ENCODE measurements at regions not wholly inside any gene's neighbourhood (a gene's known extent, or its start where the extent isn't known, plus 50 kb on each side); places are given as distances from the start of the nearest gene placed in this dataset.

DNA sequence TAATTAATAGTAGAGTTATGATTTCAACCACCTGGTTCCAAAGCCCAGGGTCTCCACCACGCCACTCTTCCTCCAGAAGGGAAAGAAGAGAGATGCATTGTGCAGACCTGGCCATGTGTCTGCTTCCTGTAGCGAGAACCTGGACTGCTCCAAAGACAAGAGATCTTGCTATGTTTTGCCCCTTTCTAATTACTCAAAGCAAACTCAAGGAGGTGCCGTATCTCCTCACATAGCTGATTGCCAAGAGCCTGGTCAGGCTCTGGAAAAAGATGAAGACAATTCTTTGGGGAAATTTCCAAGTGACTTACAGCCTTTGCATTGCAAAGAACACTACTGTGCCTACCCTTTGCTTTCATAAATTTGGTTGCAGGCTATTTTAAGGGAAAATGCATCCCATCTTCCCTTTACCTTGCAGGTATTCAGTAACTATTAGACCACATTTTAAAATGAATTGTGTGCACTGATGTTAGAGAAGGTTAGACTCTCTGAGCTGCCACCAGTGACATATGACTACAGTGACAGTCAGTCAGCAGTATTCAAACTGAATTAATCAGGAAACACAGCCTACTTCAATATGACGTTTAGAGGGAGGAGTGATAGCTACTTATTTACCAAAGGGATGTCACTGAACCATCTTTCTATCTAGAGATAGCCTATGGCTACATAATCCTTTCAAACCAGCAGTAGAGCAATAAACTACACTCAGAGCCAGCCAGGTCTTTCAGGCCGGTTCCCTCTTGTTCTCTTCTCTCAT, 842.1 kb upstream of the FANCL start:
- no peaks in the 10 kb centered on the region for H3K4me1 ChIP-seq
- TF ChIP-seq, protein P1, sequence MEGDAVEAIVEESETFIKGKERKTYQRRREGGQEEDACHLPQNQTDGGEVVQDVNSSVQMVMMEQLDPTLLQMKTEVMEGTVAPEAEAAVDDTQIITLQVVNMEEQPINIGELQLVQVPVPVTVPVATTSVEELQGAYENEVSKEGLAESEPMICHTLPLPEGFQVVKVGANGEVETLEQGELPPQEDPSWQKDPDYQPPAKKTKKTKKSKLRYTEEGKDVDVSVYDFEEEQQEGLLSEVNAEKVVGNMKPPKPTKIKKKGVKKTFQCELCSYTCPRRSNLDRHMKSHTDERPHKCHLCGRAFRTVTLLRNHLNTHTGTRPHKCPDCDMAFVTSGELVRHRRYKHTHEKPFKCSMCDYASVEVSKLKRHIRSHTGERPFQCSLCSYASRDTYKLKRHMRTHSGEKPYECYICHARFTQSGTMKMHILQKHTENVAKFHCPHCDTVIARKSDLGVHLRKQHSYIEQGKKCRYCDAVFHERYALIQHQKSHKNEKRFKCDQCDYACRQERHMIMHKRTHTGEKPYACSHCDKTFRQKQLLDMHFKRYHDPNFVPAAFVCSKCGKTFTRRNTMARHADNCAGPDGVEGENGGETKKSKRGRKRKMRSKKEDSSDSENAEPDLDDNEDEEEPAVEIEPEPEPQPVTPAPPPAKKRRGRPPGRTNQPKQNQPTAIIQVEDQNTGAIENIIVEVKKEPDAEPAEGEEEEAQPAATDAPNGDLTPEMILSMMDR (IDR thresholded peaks at IDR 0.05), result no peak
- ATAC-seq (no peak), DNase-seq (no peak)
- H3K9me3 ChIP-seq, result no peaks in the 10 kb centered on the region
- H3K36me3 ChIP-seq, result no peaks in the 10 kb centered on the region
- intact Hi-C loops (cut with DNase I), result no loop called here
- H3K4me3 ChIP-seq, result no peak overlapping the region
- H3K27me3 ChIP-seq (ENCODE audit: low read depth), result no peaks in the 10 kb centered on the region
- H3K27ac ChIP-seq, result no peak overlapping the region

DNA sequence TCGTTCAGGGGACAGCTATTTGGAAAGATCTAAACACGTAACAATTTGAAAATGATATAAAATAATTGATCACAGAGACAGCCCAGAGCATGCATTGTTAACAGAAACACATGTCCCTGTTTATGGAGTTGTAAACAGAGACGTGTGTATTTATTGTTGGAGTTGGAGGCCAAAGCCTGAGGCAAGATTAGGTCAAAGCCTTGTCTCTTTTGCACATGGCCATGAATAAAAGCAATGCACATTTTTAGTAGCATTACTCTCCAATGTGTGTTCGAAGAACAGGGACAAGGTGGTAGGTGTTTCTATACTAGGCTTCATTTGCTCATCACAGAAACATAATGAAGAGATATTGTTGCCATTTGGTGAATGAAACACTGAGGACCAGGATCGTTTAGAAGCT, 841.5 kb upstream of the FANCL start:
- Histone ChIP-seq H3K27me3 (ENCODE audit: low read depth) (no peaks in the 10 kb centered on the region), H3K4me3 (no peak overlapping the region), H3K9me3 (no peaks in the 10 kb centered on the region), H3K27ac (no peak overlapping the region), H3K36me3 (no peaks in the 10 kb centered on the region), H3K4me1 (no peaks in the 10 kb centered on the region)
- intact Hi-C loops (cut with DNase I), result no loop called here
- TF ChIP-seq, protein P1 (IDR thresholded peaks at IDR 0.05), result no peak
- ATAC-seq (no peak), DNase-seq (no peak)

DNA sequence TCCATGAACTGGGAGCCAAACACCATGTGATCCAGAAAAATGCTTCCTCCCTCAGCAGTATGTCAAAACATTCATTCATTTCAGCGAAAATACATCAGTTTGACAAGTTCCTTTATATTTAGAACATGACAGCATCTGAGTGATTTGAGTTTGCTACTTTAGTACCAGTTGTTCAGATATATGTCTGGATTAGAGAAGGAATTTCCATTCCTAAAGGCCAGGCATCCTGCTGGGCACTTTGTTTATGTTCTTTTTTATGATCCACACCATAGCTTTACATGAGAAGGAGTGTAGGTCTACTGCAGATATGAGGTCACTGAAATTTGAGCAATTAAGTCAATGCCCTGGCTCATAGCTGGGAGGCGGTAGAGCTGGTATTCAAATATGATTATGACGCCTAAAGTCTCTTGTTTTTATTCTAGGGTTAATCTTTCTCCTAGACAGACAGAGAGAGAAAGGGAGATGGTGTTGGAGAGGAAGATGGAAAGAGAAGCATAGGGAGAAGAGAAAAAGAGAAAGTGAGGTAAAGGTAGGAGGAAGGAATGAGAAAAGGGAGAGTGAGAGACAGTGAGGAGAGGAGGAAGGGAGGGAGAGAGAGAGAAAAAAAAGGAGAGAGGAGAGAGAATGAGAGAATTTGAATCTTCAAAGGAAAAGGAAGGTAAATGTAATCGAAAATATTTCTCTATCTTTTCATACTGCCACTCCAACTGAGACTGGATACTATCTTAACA, 839.5 kb upstream of the FANCL start:
- ATAC-seq (no peak), DNase-seq (no peak)
- Histone ChIP-seq H3K27me3 (ENCODE audit: low read depth) (no peaks in the 10 kb centered on the region), H3K4me3 (no peak overlapping the region), H3K27ac (no peak overlapping the region), H3K9me3 (no peaks in the 10 kb centered on the region), H3K4me1 (no peaks in the 10 kb centered on the region), H3K36me3 (no peaks in the 10 kb centered on the region)
- TF ChIP-seq, protein P1 (IDR thresholded peaks at IDR 0.05), result no peak
- intact Hi-C loops (cut with DNase I), result no loop called here

DNA sequence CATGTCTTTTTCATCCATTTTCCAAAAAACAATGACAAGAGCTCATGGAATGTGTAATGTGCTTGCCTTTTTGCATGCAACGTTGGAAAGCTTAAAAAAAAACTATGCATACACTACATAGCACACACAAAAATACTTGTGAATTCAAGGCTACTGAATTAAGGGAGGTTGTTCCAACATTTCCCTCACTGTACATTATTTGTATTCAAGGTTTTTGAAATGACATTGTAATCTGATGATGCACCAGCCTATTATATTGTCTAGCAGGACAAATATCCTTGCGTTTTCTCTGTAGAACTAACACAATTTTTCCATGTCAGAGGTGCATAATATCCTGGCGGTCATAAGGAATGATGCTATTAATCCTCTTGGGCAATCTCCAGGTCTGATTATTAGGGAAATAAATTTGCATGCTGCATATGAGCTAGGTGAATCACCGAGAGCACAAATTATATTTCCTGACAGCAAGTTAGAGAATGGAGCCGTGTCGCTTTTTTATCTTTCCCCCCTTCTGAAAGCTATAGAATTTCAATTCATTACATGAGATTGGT, 836.9 kb upstream of the FANCL start:
- H3K27me3 ChIP-seq (ENCODE audit: low read depth), result no peaks in the 10 kb centered on the region
- H3K36me3 ChIP-seq, result no peaks in the 10 kb centered on the region
- intact Hi-C loops (cut with DNase I), result no loop called here
- no peak overlapping the region for H3K27ac ChIP-seq
- H3K4me1 ChIP-seq, result no peaks in the 10 kb centered on the region
- no peaks in the 10 kb centered on the region for H3K9me3 ChIP-seq
- no peak for DNase-seq
- ATAC-seq, result no peak
- TF ChIP-seq, protein P1 (IDR thresholded peaks at IDR 0.05), result no peak
- no peak overlapping the region for H3K4me3 ChIP-seq

- H3K4me1 ChIP-seq, result no peaks in the 10 kb centered on the region
- no peaks in the 10 kb centered on the region for H3K27me3 ChIP-seq (ENCODE audit: low read depth)
- H3K4me3 ChIP-seq, result no peak overlapping the region
- no peak for DNase-seq
- TF ChIP-seq, protein P1 (IDR thresholded peaks at IDR 0.05), result no peak
- intact Hi-C loops (cut with DNase I), result no loop called here
- H3K36me3 ChIP-seq, result no peaks in the 10 kb centered on the region
- no peak overlapping the region for H3K27ac ChIP-seq
- no peaks in the 10 kb centered on the region for H3K9me3 ChIP-seq
- no peak for ATAC-seq
Measured at GRCh38 chr2:59077026-59077725, 836.1 kb upstream of the FANCL start.
